BJ (cell line): ENCODE measurements at regions not wholly inside any gene's neighbourhood (a gene's known extent, or its start where the extent isn't known, plus 50 kb on each side); places are given as distances from the start of the nearest gene placed in this dataset.
A peak's percentile ranks its signal among the peaks of the same experiment; 100 is the strongest.

ENCODE experiments used
- CTCF ChIA-PET: fragments of 350-600 bp; formaldehyde crosslinking; extraction: SDS; loops from one replicate; lab custom pipeline; 2021; ENCODE audit warnings: antibody characterized with exemption, inconsistent platforms; lab: Yijun Ruan, JAX
- POLR2A ChIA-PET: fragments of 300-600 bp; sonication (Branson Sonifier 250); formaldehyde crosslinking; extraction: SDS; loops from one replicate; lab custom pipeline; 2021; ENCODE audit warnings: antibody characterized with exemption; lab: Charles Lee
- DNase-seq: peaks from one replicate; pipeline ENCODE4 v3.0.0-alpha.2; 2011; ENCODE audit warnings: low read depth
- H3K27me3 ChIP-seq: 2 replicates; pipeline ENCODE4 v1.6.0; 2011; ENCODE audit warnings: low read length; ENCODE audit not compliant: control insufficient read depth, insufficient read depth
- H3K36me3 ChIP-seq: 2 replicates; pipeline ENCODE4 v1.5.1; 2011; ENCODE audit warnings: low read length; ENCODE audit not compliant: control insufficient read depth, insufficient read depth
- H3K4me3 ChIP-seq: 2 replicates; pipeline ENCODE4 v1.5.1; 2011; ENCODE audit warnings: low read depth, mild to moderate bottlenecking, control low read depth, low read length
- CTCF ChIP-seq: IDR thresholded peaks from 2 replicates; pipeline ENCODE4 v1.5.1; 2011; ENCODE audit warnings: low read depth, mild to moderate bottlenecking, control low read depth, inconsistent platforms, low read length, moderate library complexity; ENCODE audit not compliant: insufficient read depth

GRCh38 chr15:57767481-57767880 is 61.0 kb downstream of the POLR2M start:
- no peak for TF ChIP-seq CTCF
- CTCF ChIA-PET: interaction anchor here (0.6 to 1.7 kb wide), 3 partner anchors 36 to 310 kb away, joined by 3 to 7 read pairs (median 3); no protein-coding TSS in a partner anchor
- POLR2A ChIA-PET: no interaction called here
- no peaks in the 10 kb centered on the region for H3K36me3 ChIP-seq
- DNase-seq: no peak
- H3K4me3 ChIP-seq: no peak overlapping the region
- H3K27me3 ChIP-seq: no peaks in the 10 kb centered on the region

- peak; percentile 55 for DNase-seq
- H3K4me3 ChIP-seq: no peak overlapping the region
- no peaks in the 10 kb centered on the region for H3K27me3 ChIP-seq
- CTCF ChIA-PET: interaction anchor here (1.7 to 3.6 kb wide), 4 partner anchors 10 to 301 kb away, joined by 4 to 15 read pairs (median 9); no protein-coding TSS in a partner anchor
- POLR2A ChIA-PET: no interaction called here
- no peaks in the 10 kb centered on the region for H3K36me3 ChIP-seq
- no peak for TF ChIP-seq CTCF
Observed at GRCh38 chr15:57769266-57769665, 62.8 kb downstream of the POLR2M start.

GRCh38 chr15:57770495-57770894 is 64.0 kb downstream of the POLR2M start:
- Histone ChIP-seq H3K36me3 (no peaks in the 10 kb centered on the region), H3K4me3 (no peak overlapping the region), H3K27me3 (no peaks in the 10 kb centered on the region)
- no peak for DNase-seq
- no peak for TF ChIP-seq CTCF
- ChIA-PET CTCF (interaction anchor here (1.1 to 3.6 kb wide), 5 partner anchors 12 to 102 kb away, joined by 3 to 15 read pairs (median 5); no protein-coding TSS in a partner anchor), POLR2A (no interaction called here)

GRCh38 chr15:57772223-57772957 is 65.9 kb downstream of the POLR2M start:
- Histone ChIP-seq H3K4me3 (no peak overlapping the region), H3K36me3 (no peaks in the 10 kb centered on the region), H3K27me3 (no peaks in the 10 kb centered on the region)
- ChIA-PET POLR2A (no interaction called here), CTCF (interaction anchor here (1.1 kb wide), 1 partner anchor 39 kb away, joined by 3 read pairs; no protein-coding TSS in a partner anchor)
- TF ChIP-seq CTCF: no peak
- DNase-seq: peak; percentile 21

GRCh38 chr15:57773051-57773450 is 66.5 kb downstream of the POLR2M start:
- Histone ChIP-seq H3K4me3 (no peak overlapping the region), H3K36me3 (no peaks in the 10 kb centered on the region), H3K27me3 (no peaks in the 10 kb centered on the region)
- DNase-seq: no peak
- POLR2A ChIA-PET: no interaction called here
- no peak for TF ChIP-seq CTCF
- CTCF ChIA-PET: no interaction called here
